ENCODE measurements at regions not wholly inside any gene's neighbourhood (a gene's known extent, or its start where the extent isn't known, plus 50 kb on each side); places are given as distances from the start of the nearest gene placed in this dataset.

- intact Hi-C loops (cut with micrococcal nuclease), result no loop called here
- Mint-ChIP-seq H3K9me3 (no peaks in the 10 kb centered on the region), H3K4me1 (ENCODE audit: low read depth) (peaks cover under 1% of the 10 kb centered on the region), H3K36me3 (ENCODE audit: low read depth) (no peaks in the 10 kb centered on the region), H3K27ac (no peak overlapping the region), H3K27me3 (ENCODE audit: insufficient read depth) (no peaks in the 10 kb centered on the region), H3K4me3 (no peak overlapping the region)
- DNase-seq (ENCODE audit: low spot score), result no peak
Measured at GRCh38 chr5:62695274-62695673, 116.7 kb downstream of the LRRC70 start.

- Mint-ChIP-seq H3K27me3 (ENCODE audit: insufficient read depth) (no peaks in the 10 kb centered on the region), H3K36me3 (ENCODE audit: low read depth) (no peaks in the 10 kb centered on the region), H3K4me1 (ENCODE audit: low read depth) (peaks cover 7% of the 10 kb centered on the region), H3K9me3 (no peaks in the 10 kb centered on the region), H3K4me3 (no peak overlapping the region), H3K27ac (no peak overlapping the region)
- intact Hi-C loops (cut with micrococcal nuclease), result no loop called here
- no peak for DNase-seq (ENCODE audit: low spot score)
Measured at GRCh38 chr5:62692946-62693713, 114.5 kb downstream of the LRRC70 start.

- Mint-ChIP-seq H3K27me3 (ENCODE audit: insufficient read depth) (no peaks in the 10 kb centered on the region), H3K36me3 (ENCODE audit: low read depth) (no peaks in the 10 kb centered on the region), H3K27ac (no peak overlapping the region), H3K4me1 (ENCODE audit: low read depth) (peaks cover 7% of the 10 kb centered on the region), H3K4me3 (no peak overlapping the region), H3K9me3 (no peaks in the 10 kb centered on the region)
- DNase-seq (ENCODE audit: low spot score), result no peak
- intact Hi-C loops (cut with micrococcal nuclease), result no loop called here
Measured at GRCh38 chr5:62691946-62692345, 113.3 kb downstream of the LRRC70 start.

GRCh38 chr5:62690421-62690820 is 111.8 kb downstream of the LRRC70 start:
- intact Hi-C loops (cut with micrococcal nuclease), result no loop called here
- DNase-seq (ENCODE audit: low spot score), result no peak
- Mint-ChIP-seq H3K4me1 (ENCODE audit: low read depth) (peaks cover 7% of the 10 kb centered on the region), H3K4me3 (no peak overlapping the region), H3K27me3 (ENCODE audit: insufficient read depth) (no peaks in the 10 kb centered on the region), H3K9me3 (no peaks in the 10 kb centered on the region), H3K36me3 (ENCODE audit: low read depth) (no peaks in the 10 kb centered on the region), H3K27ac (no peak overlapping the region)

GRCh38 chr5:62689599-62690368 is 111.2 kb downstream of the LRRC70 start:
- Mint-ChIP-seq H3K36me3 (ENCODE audit: low read depth) (no peaks in the 10 kb centered on the region), H3K4me1 (ENCODE audit: low read depth) (peaks cover 7% of the 10 kb centered on the region), H3K27ac (no peak overlapping the region), H3K27me3 (ENCODE audit: insufficient read depth) (no peaks in the 10 kb centered on the region), H3K4me3 (peak overlapping the region; percentile 27), H3K9me3 (no peaks in the 10 kb centered on the region)
- intact Hi-C loops (cut with micrococcal nuclease), result no loop called here
- no peak for DNase-seq (ENCODE audit: low spot score)

- H3K4me3 Mint-ChIP-seq, result no peak overlapping the region
- H3K4me1 Mint-ChIP-seq (ENCODE audit: low read depth), result peaks cover 7% of the 10 kb centered on the region
- intact Hi-C loops (cut with micrococcal nuclease), result no loop called here
- H3K36me3 Mint-ChIP-seq (ENCODE audit: low read depth), result no peaks in the 10 kb centered on the region
- no peak for DNase-seq (ENCODE audit: low spot score)
- no peak overlapping the region for H3K27ac Mint-ChIP-seq
- no peaks in the 10 kb centered on the region for H3K9me3 Mint-ChIP-seq
- peaks cover 6% of the 10 kb centered on the region for H3K27me3 Mint-ChIP-seq (ENCODE audit: insufficient read depth)
Measured at GRCh38 chr5:62686692-62687091, 108.1 kb downstream of the LRRC70 start.

GRCh38 chr5:62685221-62685620 is 106.6 kb downstream of the LRRC70 start:
- H3K27me3 Mint-ChIP-seq (ENCODE audit: insufficient read depth), result peaks cover 9% of the 10 kb centered on the region
- peaks cover 6% of the 10 kb centered on the region for H3K4me1 Mint-ChIP-seq (ENCODE audit: low read depth)
- H3K36me3 Mint-ChIP-seq (ENCODE audit: low read depth), result no peaks in the 10 kb centered on the region
- H3K9me3 Mint-ChIP-seq, result no peaks in the 10 kb centered on the region
- H3K4me3 Mint-ChIP-seq, result no peak overlapping the region
- intact Hi-C loops (cut with micrococcal nuclease), result no loop called here
- no peak overlapping the region for H3K27ac Mint-ChIP-seq
- no peak for DNase-seq (ENCODE audit: low spot score)

GRCh38 chr5:62684310-62684709 is 105.7 kb downstream of the LRRC70 start:
- Mint-ChIP-seq H3K4me3 (no peak overlapping the region), H3K4me1 (ENCODE audit: low read depth) (no peaks in the 10 kb centered on the region)

GRCh38 chr5:62682059-62682458 is 103.4 kb downstream of the LRRC70 start:
- no peak overlapping the region for H3K27ac Mint-ChIP-seq
- H3K9me3 Mint-ChIP-seq, result peaks cover 8% of the 10 kb centered on the region
- H3K4me3 Mint-ChIP-seq, result no peak overlapping the region
- peaks cover 11% of the 10 kb centered on the region for H3K27me3 Mint-ChIP-seq (ENCODE audit: insufficient read depth)
- no peak for DNase-seq (ENCODE audit: low spot score)
- no peaks in the 10 kb centered on the region for H3K4me1 Mint-ChIP-seq (ENCODE audit: low read depth)
- intact Hi-C loops (cut with micrococcal nuclease), result no loop called here
- no peaks in the 10 kb centered on the region for H3K36me3 Mint-ChIP-seq (ENCODE audit: low read depth)

More at GRCh38 chr5:62684310-62684709, 105.7 kb downstream of the LRRC70 start:
- DNase-seq (ENCODE audit: low spot score), result no peak
- H3K27ac Mint-ChIP-seq, result no peak overlapping the region
- no peaks in the 10 kb centered on the region for H3K9me3 Mint-ChIP-seq
- peaks cover 11% of the 10 kb centered on the region for H3K27me3 Mint-ChIP-seq (ENCODE audit: insufficient read depth)
- no peaks in the 10 kb centered on the region for H3K36me3 Mint-ChIP-seq (ENCODE audit: low read depth)
- intact Hi-C loops (cut with micrococcal nuclease), result no loop called here

- no peaks in the 10 kb centered on the region for H3K36me3 Mint-ChIP-seq (ENCODE audit: low read depth)
Measured at GRCh38 chr5:62681117-62681850, 102.7 kb downstream of the LRRC70 start.

GRCh38 chr5:62680121-62680520 is 101.5 kb downstream of the LRRC70 start:
- Mint-ChIP-seq H3K27me3 (ENCODE audit: insufficient read depth) (peaks cover 11% of the 10 kb centered on the region), H3K36me3 (ENCODE audit: low read depth) (no peaks in the 10 kb centered on the region), H3K4me3 (no peak overlapping the region), H3K9me3 (peaks cover 15% of the 10 kb centered on the region), H3K27ac (no peak overlapping the region), H3K4me1 (ENCODE audit: low read depth) (no peaks in the 10 kb centered on the region)
- DNase-seq (ENCODE audit: low spot score), result no peak
- intact Hi-C loops (cut with micrococcal nuclease), result no loop called here

More at GRCh38 chr5:62681117-62681850, 102.7 kb downstream of the LRRC70 start:
- no peak overlapping the region for H3K4me3 Mint-ChIP-seq
- no peak for DNase-seq (ENCODE audit: low spot score)
- peaks cover 8% of the 10 kb centered on the region for H3K9me3 Mint-ChIP-seq
- H3K4me1 Mint-ChIP-seq (ENCODE audit: low read depth), result no peaks in the 10 kb centered on the region
- H3K27me3 Mint-ChIP-seq (ENCODE audit: insufficient read depth), result peaks cover 11% of the 10 kb centered on the region
- no peak overlapping the region for H3K27ac Mint-ChIP-seq
- intact Hi-C loops (cut with micrococcal nuclease), result no loop called here
